PC-9 (cell line): ENCODE measurements at regions not wholly inside any gene's neighbourhood (a gene's known extent, or its start where the extent isn't known, plus 50 kb on each side); places are given as distances from the start of the nearest gene placed in this dataset.
"Not testable (repeated sequence)": the region's sequence is repeated elsewhere in the genome, so short reads cannot be mapped to it uniquely, and the experiment has no call there.

Experiments
- BruUV-seq: library from RNA; stranded (reverse); fragments of 400-500 nt; replicated peaks from 2 replicates; lab custom pipeline; 2021; lab: Mats Ljungman, UMichigan
- CTCF ChIA-PET: fragments of 300-600 bp; sonication (Branson Sonifier 250); formaldehyde crosslinking; loops from one replicate; lab custom pipeline; 2022; ENCODE audit warnings: antibody characterized with exemption; lab: Charles Lee
- POLR2A ChIA-PET: fragments of 300-600 bp; sonication (Branson Sonifier 250); formaldehyde crosslinking; loops from one replicate; lab custom pipeline; 2022; ENCODE audit warnings: antibody characterized with exemption; ENCODE audit not compliant: unreplicated experiment; lab: Charles Lee
- DNase-seq, 2 experiments: peaks; one replicate each; pipeline versions ENCODE4 v3.0.0 to v3.0.0-alpha.2; 2015 to 2022; ENCODE audit warnings: mixed read lengths in 1 of 2
- H2AFZ ChIP-seq: fragments of 200-600 bp; sonication (generic); 2 replicates; pipeline ENCODE4 v1.8.1; 2017; ENCODE audit warnings: antibody characterized with exemption
- H3F3A ChIP-seq: fragments of 200-600 bp; sonication (generic); 2 replicates; pipeline ENCODE4 v1.8.1; 2017; ENCODE audit warnings: antibody characterized with exemption, mild to moderate bottlenecking, low read depth; ENCODE audit not compliant: insufficient read depth
- H3K27ac ChIP-seq: fragments of 200-600 bp; sonication (generic); 2 replicates; pipeline ENCODE4 v1.6.1; 2016; ENCODE audit warnings: mixed run types
- H3K27me3 ChIP-seq: fragments of 200-600 bp; sonication (generic); 2 replicates; pipeline ENCODE4 v1.6.1; 2016; ENCODE audit warnings: low read depth, mixed run types; ENCODE audit not compliant: insufficient read depth
- H3K36me3 ChIP-seq: fragments of 200-600 bp; sonication (generic); 2 replicates; pipeline ENCODE4 v1.6.1; 2016; ENCODE audit warnings: low read depth, mixed run types
- H3K4me1 ChIP-seq: fragments of 200-600 bp; sonication (generic); replicated peaks from 2 replicates; pipeline ENCODE4 v1.6.1; 2016; ENCODE audit warnings: mixed run types; ENCODE audit not compliant: insufficient read depth
- H3K4me2 ChIP-seq: fragments of 200-600 bp; sonication (generic); 2 replicates; pipeline ENCODE4 v1.6.1; 2017; ENCODE audit warnings: mixed run types
- H3K4me3 ChIP-seq: fragments of 200-600 bp; sonication (generic); 2 replicates; pipeline ENCODE4 v1.6.1; 2016; ENCODE audit warnings: mixed run types
- H3K79me2 ChIP-seq: fragments of 200-600 bp; sonication (generic); 2 replicates; pipeline ENCODE4 v1.6.1; 2017; ENCODE audit warnings: low read depth, mixed run types
- H3K9me2 ChIP-seq: fragments of 200-600 bp; sonication (generic); 2 replicates; pipeline ENCODE4 v1.8.1; 2017; ENCODE audit warnings: mild to moderate bottlenecking; ENCODE audit not compliant: insufficient read depth
- H3K9me3 ChIP-seq: fragments of 200-600 bp; sonication (generic); 2 replicates; pipeline ENCODE4 v1.8.1; 2016; ENCODE audit warnings: low read depth; ENCODE audit not compliant: insufficient read depth
- H4K20me1 ChIP-seq: fragments of 200-600 bp; sonication (generic); 2 replicates; pipeline ENCODE4 v1.8.1; 2017; ENCODE audit not compliant: insufficient read depth
- EZH2 ChIP-seq: fragments of 200-600 bp; sonication (generic); IDR thresholded peaks from 2 replicates; pipeline ENCODE4 v1.8.0; 2017; ENCODE audit warnings: antibody characterized with exemption, low read depth
- intact Hi-C: fragments of 100-400 bp; cut with micrococcal nuclease; formaldehyde crosslinking; loops from one replicate; pipeline ENCODE4 v1.10.0; 2022; ENCODE audit not compliant: unreplicated experiment
- TF ChIP-seq, protein P1 (sequence below): fragments of 200-600 bp; sonication (generic); conservative IDR thresholded peaks from 2 replicates; pipeline ENCODE4 v1.6.1; 2017; ENCODE audit warnings: mixed run types, antibody characterized with exemption, mild to moderate bottlenecking, moderate library complexity

- no peaks in the 10 kb centered on the region for H3K27me3 ChIP-seq
- no peaks in the 10 kb centered on the region for H3K36me3 ChIP-seq
- H4K20me1 ChIP-seq, result no peaks in the 10 kb centered on the region
- no peaks in the 10 kb centered on the region for H3K4me1 ChIP-seq
- no TSS peak for BruUV-seq
- TF ChIP-seq, protein P1, sequence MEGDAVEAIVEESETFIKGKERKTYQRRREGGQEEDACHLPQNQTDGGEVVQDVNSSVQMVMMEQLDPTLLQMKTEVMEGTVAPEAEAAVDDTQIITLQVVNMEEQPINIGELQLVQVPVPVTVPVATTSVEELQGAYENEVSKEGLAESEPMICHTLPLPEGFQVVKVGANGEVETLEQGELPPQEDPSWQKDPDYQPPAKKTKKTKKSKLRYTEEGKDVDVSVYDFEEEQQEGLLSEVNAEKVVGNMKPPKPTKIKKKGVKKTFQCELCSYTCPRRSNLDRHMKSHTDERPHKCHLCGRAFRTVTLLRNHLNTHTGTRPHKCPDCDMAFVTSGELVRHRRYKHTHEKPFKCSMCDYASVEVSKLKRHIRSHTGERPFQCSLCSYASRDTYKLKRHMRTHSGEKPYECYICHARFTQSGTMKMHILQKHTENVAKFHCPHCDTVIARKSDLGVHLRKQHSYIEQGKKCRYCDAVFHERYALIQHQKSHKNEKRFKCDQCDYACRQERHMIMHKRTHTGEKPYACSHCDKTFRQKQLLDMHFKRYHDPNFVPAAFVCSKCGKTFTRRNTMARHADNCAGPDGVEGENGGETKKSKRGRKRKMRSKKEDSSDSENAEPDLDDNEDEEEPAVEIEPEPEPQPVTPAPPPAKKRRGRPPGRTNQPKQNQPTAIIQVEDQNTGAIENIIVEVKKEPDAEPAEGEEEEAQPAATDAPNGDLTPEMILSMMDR, result no peak
- no peak for TF ChIP-seq EZH2
- ChIA-PET POLR2A (no interaction called here), CTCF (no interaction called here)
- no peak overlapping the region for H3K4me2 ChIP-seq
- intact Hi-C loops, result no loop called here
- H3K79me2 ChIP-seq, result no peaks in the 10 kb centered on the region
- H3F3A ChIP-seq, result no peaks in the 10 kb centered on the region
- no peak for DNase-seq
- no peak overlapping the region for H2AFZ ChIP-seq
- H3K9me3 ChIP-seq, result 0 out of 2 replicates have a peak, but pooled peaks cover 5% of the 10 kb centered on the region
- no peak overlapping the region for H3K4me3 ChIP-seq
- H3K9me2 ChIP-seq, result no peaks in the 10 kb centered on the region
- no peak overlapping the region for H3K27ac ChIP-seq
These were observed 469.2 kb upstream of the ANO5 start for GRCh38 chr11:21723678-21724077.

DNA sequence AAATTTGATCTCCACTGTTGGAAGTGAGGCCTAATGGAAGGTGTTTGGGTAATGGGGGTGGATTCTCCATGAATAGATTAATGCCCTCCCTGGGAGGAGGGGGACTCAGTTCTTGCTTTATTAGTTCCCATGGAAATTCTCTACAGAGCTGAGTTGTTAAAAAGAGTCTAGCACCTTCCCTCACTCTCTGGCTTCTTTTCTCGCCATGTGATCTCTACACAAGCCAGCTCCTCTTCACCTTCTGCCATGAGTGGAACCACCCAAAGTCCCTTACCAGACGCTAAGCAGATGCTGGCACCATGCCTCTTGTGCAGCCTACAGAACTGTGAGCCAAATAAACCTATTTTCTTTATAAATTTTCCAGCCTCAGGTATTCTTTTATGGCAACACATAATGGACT lies 465.8 kb upstream of the ANO5 start:
- BruUV-seq, result no TSS peak
- intact Hi-C loops, result no loop called here
- no peak for DNase-seq
- H3K4me1 ChIP-seq, result no peaks in the 10 kb centered on the region
- no peak overlapping the region for H3K4me2 ChIP-seq
- no peaks in the 10 kb centered on the region for H3F3A ChIP-seq
- POLR2A ChIA-PET, result no interaction called here
- CTCF ChIA-PET, result no interaction called here
- H3K4me3 ChIP-seq, result no peak overlapping the region
- TF ChIP-seq, protein P1, result no peak
- no peak for TF ChIP-seq EZH2
- no peaks in the 10 kb centered on the region for H3K36me3 ChIP-seq
- H2AFZ ChIP-seq, result no peak overlapping the region
- H4K20me1 ChIP-seq, result no peaks in the 10 kb centered on the region
- H3K9me3 ChIP-seq, result peaks cover 5% of the 10 kb centered on the region; the same call in 1 of the 2 replicates
- H3K27me3 ChIP-seq, result no peaks in the 10 kb centered on the region
- no peaks in the 10 kb centered on the region for H3K79me2 ChIP-seq
- no peaks in the 10 kb centered on the region for H3K9me2 ChIP-seq
- H3K27ac ChIP-seq, result no peak overlapping the region

- no TSS peak for BruUV-seq
- CTCF ChIA-PET, result no interaction called here
These were observed 456.5 kb upstream of the ANO5 start for GRCh38 chr11:21736404-21736803.

GRCh38 chr11:21752475-21753243 lies 440.2 kb upstream of the ANO5 start:
- DNase-seq, CTCF ChIA-PET: not testable (repeated sequence)

More at GRCh38 chr11:21736404-21736803, 456.5 kb upstream of the ANO5 start:
- no peak for DNase-seq
- intact Hi-C loops, result no loop called here
- Histone ChIP-seq H3K4me2 (no peak overlapping the region), H3K36me3 (no peaks in the 10 kb centered on the region), H3F3A (no peaks in the 10 kb centered on the region), H3K79me2 (no peaks in the 10 kb centered on the region), H3K9me2 (no peaks in the 10 kb centered on the region; the same call in 1 of the 2 replicates), H3K9me3 (no peaks in the 10 kb centered on the region), H3K27me3 (no peaks in the 10 kb centered on the region), H2AFZ (no peak overlapping the region), H3K4me1 (no peaks in the 10 kb centered on the region), H3K4me3 (no peak overlapping the region), H3K27ac (no peak overlapping the region), H4K20me1 (no peaks in the 10 kb centered on the region)
- POLR2A ChIA-PET, result no interaction called here
- TF ChIP-seq EZH2, result no peak

DNA sequence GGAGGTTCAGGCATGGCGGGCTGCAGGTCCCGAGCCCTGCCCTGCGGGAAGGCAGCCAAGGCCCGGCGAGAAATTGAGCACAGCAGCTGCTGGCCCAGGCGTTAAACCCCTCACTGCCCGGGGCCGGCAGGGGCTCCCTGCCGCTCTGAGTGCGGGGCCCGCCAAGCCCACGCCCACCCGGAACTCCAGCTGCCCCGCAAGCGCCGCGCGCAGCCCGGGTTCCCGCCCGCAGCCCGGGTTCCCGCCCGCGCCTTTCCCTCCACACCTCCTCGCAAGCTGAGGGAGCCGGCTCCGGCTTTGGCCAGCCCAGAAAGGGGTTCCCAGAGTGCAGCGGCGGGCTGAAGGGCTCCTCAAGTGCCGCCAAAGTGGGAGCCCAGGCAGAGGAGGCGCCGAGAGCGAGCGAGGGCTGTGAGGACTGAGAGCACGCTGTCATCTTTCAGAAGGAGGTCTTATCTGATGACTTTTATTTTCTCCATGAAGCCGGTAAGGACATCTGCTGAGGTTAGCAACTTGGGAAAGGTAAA lies 439.6 kb upstream of the ANO5 start:
- H3F3A ChIP-seq, DNase-seq, H4K20me1 ChIP-seq, H3K27ac ChIP-seq, POLR2A ChIA-PET, H3K9me3 ChIP-seq, H3K36me3 ChIP-seq, H2AFZ ChIP-seq, H3K4me2 ChIP-seq, CTCF ChIA-PET, intact Hi-C loops, BruUV-seq, H3K4me3 ChIP-seq, H3K27me3 ChIP-seq, H3K79me2 ChIP-seq, H3K4me1 ChIP-seq, H3K9me2 ChIP-seq: not testable (repeated sequence)

More at GRCh38 chr11:21752475-21753243, 440.2 kb upstream of the ANO5 start:
- BruUV-seq, H3K4me3 ChIP-seq, H3K4me2 ChIP-seq, POLR2A ChIA-PET, H3K79me2 ChIP-seq, intact Hi-C loops, H3K9me3 ChIP-seq, H3K36me3 ChIP-seq, H3K9me2 ChIP-seq, H3K27me3 ChIP-seq, H4K20me1 ChIP-seq, H2AFZ ChIP-seq, H3K4me1 ChIP-seq, H3K27ac ChIP-seq, H3F3A ChIP-seq: not testable (repeated sequence)
